Kidney epithelial cell (primary cell): ENCODE measurements at regions not wholly inside any gene's neighbourhood (a gene's known extent, or its start where the extent isn't known, plus 50 kb on each side); places are given as distances from the start of the nearest gene placed in this dataset.
A peak's percentile ranks its signal among the peaks of the same experiment; 100 is the strongest.
"Not testable (repeated sequence)": the region's sequence is repeated elsewhere in the genome, so short reads cannot be mapped to it uniquely, and the experiment has no call there.

Source experiments
- DNase-seq: peaks from one replicate; pipeline ENCODE4 v3.0.0-alpha.2; 2010; ENCODE audit warnings: low read depth
- H3K27me3 ChIP-seq: 2 replicates; pipeline ENCODE4 v1.6.0; 2011; ENCODE audit warnings: low read length; ENCODE audit not compliant: control insufficient read depth, insufficient read depth
- H3K36me3 ChIP-seq: 2 replicates; pipeline ENCODE4 v1.5.1; 2011; ENCODE audit warnings: low read length; ENCODE audit not compliant: control insufficient read depth, insufficient read depth
- H3K4me3 ChIP-seq: 2 replicates; pipeline ENCODE4 v1.5.1; 2011; ENCODE audit warnings: low read depth, mild to moderate bottlenecking, control low read depth, low read length
- CTCF ChIP-seq: IDR thresholded peaks from 2 replicates; pipeline ENCODE4 v1.5.1; 2011; ENCODE audit warnings: mild to moderate bottlenecking, moderate library complexity, low read length, control low read depth, inconsistent platforms; ENCODE audit not compliant: insufficient read depth, poor library complexity, severe bottlenecking

- Histone ChIP-seq H3K36me3 (no peaks in the 10 kb centered on the region), H3K27me3 (no peaks in the 10 kb centered on the region), H3K4me3 (no peak overlapping the region)
- no peak for TF ChIP-seq CTCF
- DNase-seq = no peak
These were observed 337.5 kb upstream of the PCSK5 start for GRCh38 chr9:75552941-75553340.

- H3K4me3 ChIP-seq, H3K27me3 ChIP-seq: not testable (repeated sequence)
These were observed 323.7 kb upstream of the PCSK5 start for GRCh38 chr9:75566813-75567212.

GRCh38 chr9:75570538-75570937 lies 319.9 kb upstream of the PCSK5 start:
- no peaks in the 10 kb centered on the region for H3K27me3 ChIP-seq
- no peaks in the 10 kb centered on the region for H3K36me3 ChIP-seq
- no peak overlapping the region for H3K4me3 ChIP-seq
- TF ChIP-seq CTCF = no peak
- DNase-seq = no peak

More at GRCh38 chr9:75566813-75567212, 323.7 kb upstream of the PCSK5 start:
- not testable (repeated sequence) for H3K36me3 ChIP-seq, DNase-seq

- no peak for DNase-seq
- no peak for TF ChIP-seq CTCF
- no peak overlapping the region for H3K4me3 ChIP-seq
- H3K36me3 ChIP-seq = no peaks in the 10 kb centered on the region
- H3K27me3 ChIP-seq = no peaks in the 10 kb centered on the region
These were observed 315.9 kb upstream of the PCSK5 start for GRCh38 chr9:75574569-75574968.

- Histone ChIP-seq H3K36me3 (no peaks in the 10 kb centered on the region), H3K4me3 (no peak overlapping the region), H3K27me3 (no peaks in the 10 kb centered on the region)
- TF ChIP-seq CTCF = no peak
- no peak for DNase-seq
These were observed 307.6 kb upstream of the PCSK5 start for GRCh38 chr9:75582870-75583269.

GRCh38 chr9:75588808-75589207 lies 301.7 kb upstream of the PCSK5 start:
- Histone ChIP-seq H3K27me3 (no peaks in the 10 kb centered on the region), H3K36me3 (no peaks in the 10 kb centered on the region), H3K4me3 (no peak overlapping the region)
- peak; percentile 32 for TF ChIP-seq CTCF
- no peak for DNase-seq

- Histone ChIP-seq H3K36me3 (no peaks in the 10 kb centered on the region), H3K4me3 (no peak overlapping the region), H3K27me3 (no peaks in the 10 kb centered on the region)
- DNase-seq = no peak
- no peak for TF ChIP-seq CTCF
These were observed 301.0 kb upstream of the PCSK5 start for GRCh38 chr9:75589497-75589896.
